AG09309 (cell line): ENCODE measurements at regions not wholly inside any gene's neighbourhood (a gene's known extent, or its start where the extent isn't known, plus 50 kb on each side); places are given as distances from the start of the nearest gene placed in this dataset.
"Not testable (repeated sequence)": the region's sequence is repeated elsewhere in the genome, so short reads cannot be mapped to it uniquely, and the experiment has no call there.

ENCODE experiments used
- DNase-seq: peaks from one replicate; pipeline ENCODE4 v3.0.0-alpha.2; 2010; ENCODE audit warnings: low read depth
- H3K4me3 ChIP-seq: 2 replicates; pipeline ENCODE4 v1.5.1; 2011; ENCODE audit warnings: mild to moderate bottlenecking, low read depth, low read length, moderate library complexity; ENCODE audit not compliant: control insufficient read depth
- TF ChIP-seq, protein P1 (sequence below): IDR thresholded peaks from 2 replicates; pipeline ENCODE4 v1.5.1; 2011; ENCODE audit warnings: mild to moderate bottlenecking, low read depth, low read length, inconsistent platforms; ENCODE audit not compliant: insufficient read depth, control insufficient read depth; ENCODE audit errors: missing control alignments

DNA sequence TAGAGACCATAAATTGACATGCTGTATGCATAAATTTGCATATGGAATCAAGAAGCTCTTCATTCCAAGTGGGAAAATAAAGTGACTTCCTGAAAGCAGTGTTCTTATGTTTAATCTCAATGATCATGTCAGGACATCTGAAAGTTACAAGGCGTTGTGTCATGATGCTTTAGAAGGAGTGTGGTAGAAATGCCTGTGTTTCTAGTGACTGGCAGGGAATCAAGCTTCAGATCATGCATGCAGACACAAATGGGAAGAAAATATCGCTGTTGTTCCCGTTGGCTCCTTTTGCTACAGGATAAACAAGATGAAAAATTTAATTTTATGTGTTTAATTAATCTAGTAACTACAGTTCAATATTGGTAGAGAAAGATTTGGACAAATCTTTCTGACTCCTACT is 298.1 kb upstream of the SYT1 start:
- H3K4me3 ChIP-seq, result no peak overlapping the region
- TF ChIP-seq, protein P1, sequence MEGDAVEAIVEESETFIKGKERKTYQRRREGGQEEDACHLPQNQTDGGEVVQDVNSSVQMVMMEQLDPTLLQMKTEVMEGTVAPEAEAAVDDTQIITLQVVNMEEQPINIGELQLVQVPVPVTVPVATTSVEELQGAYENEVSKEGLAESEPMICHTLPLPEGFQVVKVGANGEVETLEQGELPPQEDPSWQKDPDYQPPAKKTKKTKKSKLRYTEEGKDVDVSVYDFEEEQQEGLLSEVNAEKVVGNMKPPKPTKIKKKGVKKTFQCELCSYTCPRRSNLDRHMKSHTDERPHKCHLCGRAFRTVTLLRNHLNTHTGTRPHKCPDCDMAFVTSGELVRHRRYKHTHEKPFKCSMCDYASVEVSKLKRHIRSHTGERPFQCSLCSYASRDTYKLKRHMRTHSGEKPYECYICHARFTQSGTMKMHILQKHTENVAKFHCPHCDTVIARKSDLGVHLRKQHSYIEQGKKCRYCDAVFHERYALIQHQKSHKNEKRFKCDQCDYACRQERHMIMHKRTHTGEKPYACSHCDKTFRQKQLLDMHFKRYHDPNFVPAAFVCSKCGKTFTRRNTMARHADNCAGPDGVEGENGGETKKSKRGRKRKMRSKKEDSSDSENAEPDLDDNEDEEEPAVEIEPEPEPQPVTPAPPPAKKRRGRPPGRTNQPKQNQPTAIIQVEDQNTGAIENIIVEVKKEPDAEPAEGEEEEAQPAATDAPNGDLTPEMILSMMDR, result no peak
- no peak for DNase-seq

DNA sequence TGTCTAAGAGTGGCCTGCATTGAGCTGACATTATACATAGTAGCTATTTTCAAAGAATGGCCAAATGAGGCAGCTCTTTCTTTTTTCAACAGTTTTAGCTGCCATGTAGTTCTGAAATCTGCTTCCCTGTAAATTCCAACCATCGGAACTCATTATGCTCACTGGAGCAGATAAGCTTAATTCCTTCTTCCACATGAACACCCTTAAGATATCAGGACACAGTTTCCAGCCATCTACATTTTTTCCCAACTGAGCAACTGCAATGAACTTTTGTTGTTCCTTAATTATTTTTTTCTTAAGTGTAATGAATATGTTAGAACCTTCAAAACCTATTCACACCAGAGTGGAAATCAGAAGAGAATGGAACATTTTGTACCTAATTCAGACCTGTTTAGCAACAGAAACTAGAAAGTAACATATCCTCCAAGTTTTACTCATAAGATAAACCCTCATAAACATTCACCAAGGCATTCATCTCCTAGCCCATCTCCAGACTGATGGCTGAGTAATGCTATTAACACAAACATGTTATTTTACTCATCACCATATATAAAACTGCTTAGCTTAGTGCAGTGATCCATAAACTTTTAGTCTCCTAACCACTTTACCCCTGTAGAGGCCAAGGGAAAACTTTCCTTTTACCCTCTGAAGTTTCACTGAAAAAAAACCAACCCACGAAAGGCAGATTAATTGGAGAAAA is 296.1 kb upstream of the SYT1 start:
- DNase-seq, result no peak
- H3K4me3 ChIP-seq, result no peak overlapping the region
- TF ChIP-seq, protein P1, result no peak

DNA sequence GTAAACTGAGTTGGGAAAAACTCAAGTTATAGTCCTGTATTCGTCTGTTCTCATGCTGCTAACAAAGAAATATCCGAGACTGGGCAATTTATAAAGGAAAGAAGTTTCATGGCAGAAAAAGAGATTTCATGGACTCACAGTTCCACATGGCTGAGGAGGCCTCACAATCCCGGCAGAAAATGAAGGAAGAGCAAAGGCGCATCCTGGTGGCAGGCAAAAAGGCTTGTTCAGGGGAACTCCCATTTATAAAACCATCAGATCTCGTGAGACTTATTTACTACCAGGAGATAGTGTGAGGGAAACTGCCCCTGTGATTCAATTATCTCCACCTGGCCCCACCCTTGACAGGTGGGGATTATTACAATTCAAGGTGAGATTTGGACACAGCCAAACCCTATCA is 292.6 kb upstream of the SYT1 start:
- DNase-seq, result no peak
- TF ChIP-seq, protein P1, result no peak
- H3K4me3 ChIP-seq, result no peak overlapping the region

DNA sequence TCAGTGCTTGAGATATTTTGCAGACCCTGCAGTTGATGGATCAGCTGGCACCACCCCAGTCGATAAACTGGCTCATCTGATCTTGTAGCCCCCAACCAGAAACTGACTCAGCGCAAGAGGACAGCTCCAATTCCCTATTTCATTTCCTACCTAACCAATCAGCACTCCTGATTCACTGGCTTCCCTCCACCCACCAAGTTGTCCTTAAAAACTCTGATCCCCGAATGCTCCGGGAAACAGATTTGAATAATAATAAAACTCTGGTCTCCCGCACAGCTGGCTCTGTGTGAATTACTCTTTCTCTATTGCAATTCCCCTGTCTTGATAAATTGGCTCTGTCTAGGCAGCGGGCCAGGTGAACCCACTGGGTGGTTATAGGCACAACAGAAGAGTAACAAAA is 289.4 kb upstream of the SYT1 start:
- not testable (repeated sequence) for DNase-seq, H3K4me3 ChIP-seq

DNA sequence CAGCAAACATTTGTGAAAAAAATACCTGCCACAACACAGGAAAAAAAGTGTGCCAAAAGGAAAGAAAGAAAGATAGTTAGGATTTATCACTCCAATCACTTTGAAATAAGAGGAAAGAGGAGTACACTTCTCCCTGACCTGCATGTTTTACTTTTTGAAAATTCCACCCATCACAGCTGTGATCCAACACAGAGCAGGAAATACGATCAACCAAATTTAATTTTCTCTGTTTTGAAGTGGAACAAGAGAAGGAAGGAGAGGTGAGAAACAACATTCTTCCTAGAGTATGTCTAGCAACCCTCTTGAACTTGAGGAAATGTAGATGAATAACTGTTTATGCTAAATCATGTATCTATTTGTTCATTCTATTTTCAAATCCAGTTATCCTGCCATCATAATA is 284.7 kb upstream of the SYT1 start:
- no peak for DNase-seq
- H3K4me3 ChIP-seq, result no peak overlapping the region
- TF ChIP-seq, protein P1, result no peak

DNA sequence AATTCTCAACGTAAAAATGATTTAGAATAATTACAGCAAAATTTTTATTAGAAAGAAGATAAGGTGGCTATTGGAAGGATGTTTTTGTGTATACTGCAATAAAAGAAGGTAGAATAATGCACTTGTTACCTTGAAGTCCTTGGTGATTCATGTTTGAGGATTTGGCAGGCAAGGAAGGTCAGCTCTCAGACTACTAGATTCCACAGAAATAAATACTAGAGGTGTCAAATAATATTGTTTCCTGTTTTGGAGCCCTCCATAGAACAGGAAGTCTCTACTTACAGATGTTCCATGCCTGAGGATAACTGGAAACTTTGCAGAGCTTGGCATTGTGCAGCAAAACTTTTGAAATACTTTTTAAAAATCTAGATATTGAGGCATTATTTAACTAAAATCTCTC is 284.3 kb upstream of the SYT1 start:
- H3K4me3 ChIP-seq, result no peak overlapping the region
- no peak for DNase-seq
- TF ChIP-seq, protein P1, result no peak

DNA sequence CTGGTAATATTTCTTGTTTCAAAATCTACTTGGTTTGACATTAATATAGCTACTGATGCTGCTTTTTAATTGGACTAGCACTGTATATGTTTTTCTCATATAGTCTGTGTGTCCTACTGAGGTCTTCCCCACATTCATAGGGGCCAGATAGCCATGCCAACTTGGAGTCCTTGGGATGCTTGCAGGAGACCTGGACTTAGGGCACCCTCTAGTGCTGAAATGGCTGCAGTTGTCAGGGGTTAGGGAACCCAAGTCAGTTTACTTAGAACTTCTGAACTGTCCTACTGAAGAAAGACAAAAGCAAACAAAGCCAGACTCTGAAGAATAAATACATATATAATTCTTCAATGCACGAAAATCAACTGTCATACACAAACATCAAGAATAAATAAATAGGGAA is 279.9 kb upstream of the SYT1 start:
- no peak for DNase-seq

More for the DNA sequence above, 279.9 kb upstream of the SYT1 start:
- TF ChIP-seq, protein P1, result peak; percentile 27
- no peak overlapping the region for H3K4me3 ChIP-seq
